ENCODE measurements at regions not wholly inside any gene's neighbourhood (a gene's known extent, or its start where the extent isn't known, plus 50 kb on each side); places are given as distances from the start of the nearest gene placed in this dataset.

DNA sequence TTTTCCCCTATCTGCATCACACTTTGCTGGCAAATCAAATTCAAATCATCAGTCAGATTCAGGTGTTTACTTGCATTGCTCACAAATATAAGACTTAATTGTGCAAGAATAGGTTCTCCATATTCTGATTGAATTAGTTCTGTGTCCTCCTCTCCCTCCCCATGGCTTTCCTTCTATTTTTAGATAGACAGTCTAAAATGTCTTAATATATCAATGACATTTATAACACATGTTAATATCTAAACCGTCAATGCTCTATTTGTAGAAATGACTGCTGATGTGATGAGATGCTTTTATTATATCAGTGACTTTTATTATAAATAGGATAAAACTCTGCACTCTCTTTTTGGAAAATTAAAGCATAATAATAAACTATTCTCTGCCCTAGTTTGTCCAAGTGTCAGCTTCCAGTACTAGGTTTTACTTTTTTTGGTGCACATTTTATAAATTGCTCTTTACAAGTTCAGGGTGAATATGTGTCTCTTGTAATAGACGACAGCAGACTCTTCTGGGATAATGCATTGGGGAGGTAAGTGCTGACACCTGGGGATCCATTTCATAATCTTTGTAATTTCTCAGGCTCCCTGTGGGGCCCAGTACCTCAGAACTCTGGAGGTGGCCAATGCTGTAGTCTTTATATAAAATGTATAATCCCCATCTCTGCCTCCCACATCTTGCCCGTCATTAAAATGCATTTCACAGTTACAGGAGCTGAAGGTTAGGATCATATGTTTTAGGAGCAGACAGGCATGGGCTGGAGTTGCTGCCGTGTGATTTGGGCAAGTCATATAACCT, 321.5 kb downstream of the BRINP1 start:
- TF ChIP-seq, protein P1, sequence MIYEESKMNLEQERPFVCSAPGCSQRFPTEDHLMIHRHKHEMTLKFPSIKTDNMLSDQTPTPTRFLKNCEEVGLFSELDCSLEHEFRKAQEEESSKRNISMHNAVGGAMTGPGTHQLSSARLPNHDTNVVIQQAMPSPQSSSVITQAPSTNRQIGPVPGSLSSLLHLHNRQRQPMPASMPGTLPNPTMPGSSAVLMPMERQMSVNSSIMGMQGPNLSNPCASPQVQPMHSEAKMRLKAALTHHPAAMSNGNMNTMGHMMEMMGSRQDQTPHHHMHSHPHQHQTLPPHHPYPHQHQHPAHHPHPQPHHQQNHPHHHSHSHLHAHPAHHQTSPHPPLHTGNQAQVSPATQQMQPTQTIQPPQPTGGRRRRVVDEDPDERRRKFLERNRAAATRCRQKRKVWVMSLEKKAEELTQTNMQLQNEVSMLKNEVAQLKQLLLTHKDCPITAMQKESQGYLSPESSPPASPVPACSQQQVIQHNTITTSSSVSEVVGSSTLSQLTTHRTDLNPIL (CRISPR knock-in tag; IDR thresholded peaks at IDR 0.05; ENCODE audit: low read depth), result no peak
- TF ChIP-seq ZNF70 (CRISPR knock-in tag; IDR thresholded peaks at IDR 0.05), result no peak
- TF ChIP-seq TOX (CRISPR knock-in tag; IDR thresholded peaks at IDR 0.05; ENCODE audit: borderline replicate concordance), result no peak
- TF ChIP-seq ESRRG (CRISPR knock-in tag; IDR thresholded peaks at IDR 0.05), result no peak
- TF ChIP-seq, protein P2, sequence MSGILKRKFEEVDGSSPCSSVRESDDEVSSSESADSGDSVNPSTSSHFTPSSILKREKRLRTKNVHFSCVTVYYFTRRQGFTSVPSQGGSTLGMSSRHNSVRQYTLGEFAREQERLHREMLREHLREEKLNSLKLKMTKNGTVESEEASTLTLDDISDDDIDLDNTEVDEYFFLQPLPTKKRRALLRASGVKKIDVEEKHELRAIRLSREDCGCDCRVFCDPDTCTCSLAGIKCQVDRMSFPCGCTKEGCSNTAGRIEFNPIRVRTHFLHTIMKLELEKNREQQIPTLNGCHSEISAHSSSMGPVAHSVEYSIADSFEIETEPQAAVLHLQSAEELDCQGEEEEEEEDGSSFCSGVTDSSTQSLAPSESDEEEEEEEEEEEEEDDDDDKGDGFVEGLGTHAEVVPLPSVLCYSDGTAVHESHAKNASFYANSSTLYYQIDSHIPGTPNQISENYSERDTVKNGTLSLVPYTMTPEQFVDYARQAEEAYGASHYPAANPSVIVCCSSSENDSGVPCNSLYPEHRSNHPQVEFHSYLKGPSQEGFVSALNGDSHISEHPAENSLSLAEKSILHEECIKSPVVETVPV (CRISPR knock-in tag; IDR thresholded peaks at IDR 0.05), result no peak
- no peak for TF ChIP-seq ARNTL (CRISPR knock-in tag; IDR thresholded peaks at IDR 0.05; ENCODE audit: borderline replicate concordance, low read depth)
- TF ChIP-seq ZC3H10 (CRISPR knock-in tag; IDR thresholded peaks at IDR 0.05), result no peak
- TF ChIP-seq CSDC2 (CRISPR knock-in tag; IDR thresholded peaks at IDR 0.05), result no peak
- no peak for TF ChIP-seq ZFP30 (CRISPR knock-in tag; IDR thresholded peaks at IDR 0.05)
- no peak for TF ChIP-seq ZNF8 (CRISPR knock-in tag; IDR thresholded peaks at IDR 0.05)
- TF ChIP-seq BACH2 (CRISPR knock-in tag; IDR thresholded peaks at IDR 0.05; ENCODE audit: borderline replicate concordance), result no peak
- TF ChIP-seq, protein P3, sequence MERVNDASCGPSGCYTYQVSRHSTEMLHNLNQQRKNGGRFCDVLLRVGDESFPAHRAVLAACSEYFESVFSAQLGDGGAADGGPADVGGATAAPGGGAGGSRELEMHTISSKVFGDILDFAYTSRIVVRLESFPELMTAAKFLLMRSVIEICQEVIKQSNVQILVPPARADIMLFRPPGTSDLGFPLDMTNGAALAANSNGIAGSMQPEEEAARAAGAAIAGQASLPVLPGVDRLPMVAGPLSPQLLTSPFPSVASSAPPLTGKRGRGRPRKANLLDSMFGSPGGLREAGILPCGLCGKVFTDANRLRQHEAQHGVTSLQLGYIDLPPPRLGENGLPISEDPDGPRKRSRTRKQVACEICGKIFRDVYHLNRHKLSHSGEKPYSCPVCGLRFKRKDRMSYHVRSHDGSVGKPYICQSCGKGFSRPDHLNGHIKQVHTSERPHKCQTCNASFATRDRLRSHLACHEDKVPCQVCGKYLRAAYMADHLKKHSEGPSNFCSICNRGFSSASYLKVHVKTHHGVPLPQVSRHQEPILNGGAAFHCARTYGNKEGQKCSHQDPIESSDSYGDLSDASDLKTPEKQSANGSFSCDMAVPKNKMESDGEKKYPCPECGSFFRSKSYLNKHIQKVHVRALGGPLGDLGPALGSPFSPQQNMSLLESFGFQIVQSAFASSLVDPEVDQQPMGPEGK (CRISPR knock-in tag; IDR thresholded peaks at IDR 0.05; ENCODE audit: borderline replicate concordance), result no peak

DNA sequence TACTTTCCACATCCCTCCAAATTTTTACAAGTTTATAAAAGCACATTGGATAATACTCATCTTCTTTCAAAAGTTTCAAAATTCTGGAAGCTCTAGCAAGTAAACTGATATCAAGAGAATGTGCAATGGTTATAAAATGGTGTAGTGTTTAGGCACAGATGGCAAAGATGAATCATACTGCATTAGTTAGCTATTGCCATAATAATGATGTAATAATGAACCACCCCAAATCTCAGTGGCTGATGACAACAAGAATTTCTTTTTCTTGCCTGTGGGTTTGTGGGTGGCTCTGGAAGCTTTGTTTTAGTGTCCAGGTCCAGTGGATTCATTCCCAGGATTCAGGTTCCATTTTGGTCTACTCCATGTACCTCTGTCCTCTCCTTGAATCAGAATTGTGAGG, 319.0 kb downstream of the BRINP1 start:
- TF ChIP-seq, protein P4, sequence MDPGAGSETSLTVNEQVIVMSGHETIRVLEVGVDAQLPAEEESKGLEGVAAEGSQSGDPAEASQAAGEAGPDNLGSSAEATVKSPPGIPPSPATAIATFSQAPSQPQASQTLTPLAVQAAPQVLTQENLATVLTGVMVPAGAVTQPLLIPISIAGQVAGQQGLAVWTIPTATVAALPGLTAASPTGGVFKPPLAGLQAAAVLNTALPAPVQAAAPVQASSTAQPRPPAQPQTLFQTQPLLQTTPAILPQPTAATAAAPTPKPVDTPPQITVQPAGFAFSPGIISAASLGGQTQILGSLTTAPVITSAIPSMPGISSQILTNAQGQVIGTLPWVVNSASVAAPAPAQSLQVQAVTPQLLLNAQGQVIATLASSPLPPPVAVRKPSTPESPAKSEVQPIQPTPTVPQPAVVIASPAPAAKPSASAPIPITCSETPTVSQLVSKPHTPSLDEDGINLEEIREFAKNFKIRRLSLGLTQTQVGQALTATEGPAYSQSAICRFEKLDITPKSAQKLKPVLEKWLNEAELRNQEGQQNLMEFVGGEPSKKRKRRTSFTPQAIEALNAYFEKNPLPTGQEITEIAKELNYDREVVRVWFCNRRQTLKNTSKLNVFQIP (CRISPR knock-in tag; IDR thresholded peaks at IDR 0.05; ENCODE audit: borderline replicate concordance, low read depth), result no peak
- TF ChIP-seq ZC3H10 (CRISPR knock-in tag; IDR thresholded peaks at IDR 0.05), result no peak
- ATAC-seq, result no peak

More for the DNA sequence above, 321.5 kb downstream of the BRINP1 start:
- ATAC-seq, result no peak

DNA sequence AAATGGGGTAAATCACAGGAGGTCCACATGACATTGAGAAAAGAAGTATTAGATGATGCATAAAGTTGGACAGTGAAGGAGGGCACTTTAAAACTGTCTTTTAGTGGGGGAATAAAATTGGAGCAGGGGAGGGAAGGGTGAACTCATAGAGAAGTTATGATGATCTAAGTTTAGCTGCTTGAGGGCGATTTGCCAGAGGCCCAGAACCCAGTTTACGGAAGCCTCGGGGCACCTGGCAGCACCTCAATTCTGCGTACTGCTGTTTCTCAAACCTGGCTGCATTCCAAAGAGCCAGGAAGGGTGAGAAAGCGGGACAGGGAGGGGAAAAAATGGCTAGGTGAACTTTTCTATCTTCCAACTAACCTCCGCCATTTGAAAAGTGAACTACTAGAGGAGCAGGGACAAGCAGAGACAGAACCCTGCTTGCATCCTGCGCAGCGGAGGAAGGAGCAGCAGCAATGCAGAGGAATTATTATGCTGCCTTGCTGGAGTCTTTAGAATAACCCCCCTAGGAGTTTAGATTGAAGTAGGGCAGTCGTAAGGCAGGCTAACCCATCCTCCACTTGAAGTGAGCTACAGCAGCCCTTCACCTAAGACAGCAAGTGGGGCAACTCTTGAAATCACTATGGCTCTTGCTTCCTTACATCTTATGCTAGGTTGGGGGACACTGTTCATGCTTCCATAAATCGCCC, 316.8 kb downstream of the BRINP1 start:
- ATAC-seq, result no peak

More for the DNA sequence above, 316.8 kb downstream of the BRINP1 start:
- TF ChIP-seq SNAI2 (CRISPR knock-in tag; IDR thresholded peaks at IDR 0.05) (no peak), ZFP3 (CRISPR knock-in tag; IDR thresholded peaks at IDR 0.05) (no peak), ZFP30 (CRISPR knock-in tag; IDR thresholded peaks at IDR 0.05) (no peak), OSR1 (CRISPR knock-in tag; IDR thresholded peaks at IDR 0.05) (no peak), PPARA (CRISPR knock-in tag; IDR thresholded peaks at IDR 0.05; ENCODE audit: borderline replicate concordance) (no peak), TCF4 (CRISPR knock-in tag; IDR thresholded peaks at IDR 0.05; ENCODE audit: borderline replicate concordance) (no peak), ZNF565 (CRISPR knock-in tag; conservative IDR thresholded peaks at IDR 0.05; ENCODE audit: low read depth) (no peak), ISL1 (CRISPR knock-in tag; IDR thresholded peaks at IDR 0.05) (no peak)
- TF ChIP-seq, protein P5, sequence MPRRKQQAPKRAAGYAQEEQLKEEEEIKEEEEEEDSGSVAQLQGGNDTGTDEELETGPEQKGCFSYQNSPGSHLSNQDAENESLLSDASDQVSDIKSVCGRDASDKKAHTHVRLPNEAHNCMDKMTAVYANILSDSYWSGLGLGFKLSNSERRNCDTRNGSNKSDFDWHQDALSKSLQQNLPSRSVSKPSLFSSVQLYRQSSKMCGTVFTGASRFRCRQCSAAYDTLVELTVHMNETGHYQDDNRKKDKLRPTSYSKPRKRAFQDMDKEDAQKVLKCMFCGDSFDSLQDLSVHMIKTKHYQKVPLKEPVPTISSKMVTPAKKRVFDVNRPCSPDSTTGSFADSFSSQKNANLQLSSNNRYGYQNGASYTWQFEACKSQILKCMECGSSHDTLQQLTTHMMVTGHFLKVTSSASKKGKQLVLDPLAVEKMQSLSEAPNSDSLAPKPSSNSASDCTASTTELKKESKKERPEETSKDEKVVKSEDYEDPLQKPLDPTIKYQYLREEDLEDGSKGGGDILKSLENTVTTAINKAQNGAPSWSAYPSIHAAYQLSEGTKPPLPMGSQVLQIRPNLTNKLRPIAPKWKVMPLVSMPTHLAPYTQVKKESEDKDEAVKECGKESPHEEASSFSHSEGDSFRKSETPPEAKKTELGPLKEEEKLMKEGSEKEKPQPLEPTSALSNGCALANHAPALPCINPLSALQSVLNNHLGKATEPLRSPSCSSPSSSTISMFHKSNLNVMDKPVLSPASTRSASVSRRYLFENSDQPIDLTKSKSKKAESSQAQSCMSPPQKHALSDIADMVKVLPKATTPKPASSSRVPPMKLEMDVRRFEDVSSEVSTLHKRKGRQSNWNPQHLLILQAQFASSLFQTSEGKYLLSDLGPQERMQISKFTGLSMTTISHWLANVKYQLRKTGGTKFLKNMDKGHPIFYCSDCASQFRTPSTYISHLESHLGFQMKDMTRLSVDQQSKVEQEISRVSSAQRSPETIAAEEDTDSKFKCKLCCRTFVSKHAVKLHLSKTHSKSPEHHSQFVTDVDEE (CRISPR knock-in tag; IDR thresholded peaks at IDR 0.05), result no peak
- TF ChIP-seq, protein P4 (CRISPR knock-in tag; IDR thresholded peaks at IDR 0.05; ENCODE audit: borderline replicate concordance, low read depth), result no peak
- TF ChIP-seq, protein P3 (CRISPR knock-in tag; IDR thresholded peaks at IDR 0.05; ENCODE audit: borderline replicate concordance), result no peak
- TF ChIP-seq, protein P1 (CRISPR knock-in tag; IDR thresholded peaks at IDR 0.05; ENCODE audit: low read depth), result no peak
